OCI-LY3 (cell line): ENCODE measurements at regions not wholly inside any gene's neighbourhood (a gene's known extent, or its start where the extent isn't known, plus 50 kb on each side); places are given as distances from the start of the nearest gene placed in this dataset.

Experiments used
- EZH2phosphoT487 ChIP-seq: fragments of 200-600 bp; shearing (Covaris generic); IDR thresholded peaks from 2 replicates; pipeline ENCODE4 v1.6.1; 2018; ENCODE audit warnings: antibody characterized with exemption, mixed run types, low read depth
- TF ChIP-seq, protein P1 (sequence below): fragments of 200-600, 300-600 bp; sonication (generic); IDR thresholded peaks from 2 replicates; pipeline ENCODE4 v1.5.1; 2014; ENCODE audit warnings: antibody characterized with exemption, low read length, low read depth

DNA sequence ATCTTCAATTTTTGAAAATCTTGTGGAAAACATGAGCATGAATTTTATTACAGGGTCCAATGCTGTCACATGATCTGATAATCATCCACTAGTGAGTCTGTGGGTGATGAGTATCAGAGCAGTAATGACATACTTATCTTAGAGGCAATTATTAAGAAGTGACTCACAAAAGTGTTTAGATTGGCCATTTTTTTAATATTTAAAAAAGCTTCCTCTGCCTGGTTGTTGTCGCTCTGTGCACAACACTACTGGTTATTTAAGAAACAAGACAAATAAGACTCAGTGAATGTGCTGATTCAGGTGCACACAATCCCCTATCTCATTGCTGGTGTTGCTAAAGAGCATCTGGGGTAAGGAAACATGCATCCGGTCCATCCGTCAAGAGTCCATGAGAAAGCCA lies 665.8 kb upstream of the ZEB2 start:
- TF ChIP-seq, protein P1, sequence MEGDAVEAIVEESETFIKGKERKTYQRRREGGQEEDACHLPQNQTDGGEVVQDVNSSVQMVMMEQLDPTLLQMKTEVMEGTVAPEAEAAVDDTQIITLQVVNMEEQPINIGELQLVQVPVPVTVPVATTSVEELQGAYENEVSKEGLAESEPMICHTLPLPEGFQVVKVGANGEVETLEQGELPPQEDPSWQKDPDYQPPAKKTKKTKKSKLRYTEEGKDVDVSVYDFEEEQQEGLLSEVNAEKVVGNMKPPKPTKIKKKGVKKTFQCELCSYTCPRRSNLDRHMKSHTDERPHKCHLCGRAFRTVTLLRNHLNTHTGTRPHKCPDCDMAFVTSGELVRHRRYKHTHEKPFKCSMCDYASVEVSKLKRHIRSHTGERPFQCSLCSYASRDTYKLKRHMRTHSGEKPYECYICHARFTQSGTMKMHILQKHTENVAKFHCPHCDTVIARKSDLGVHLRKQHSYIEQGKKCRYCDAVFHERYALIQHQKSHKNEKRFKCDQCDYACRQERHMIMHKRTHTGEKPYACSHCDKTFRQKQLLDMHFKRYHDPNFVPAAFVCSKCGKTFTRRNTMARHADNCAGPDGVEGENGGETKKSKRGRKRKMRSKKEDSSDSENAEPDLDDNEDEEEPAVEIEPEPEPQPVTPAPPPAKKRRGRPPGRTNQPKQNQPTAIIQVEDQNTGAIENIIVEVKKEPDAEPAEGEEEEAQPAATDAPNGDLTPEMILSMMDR: no peak
- TF ChIP-seq EZH2phosphoT487: no peak
